ENCODE measurements at regions not wholly inside any gene's neighbourhood (a gene's known extent, or its start where the extent isn't known, plus 50 kb on each side); places are given as distances from the start of the nearest gene placed in this dataset.

DNA sequence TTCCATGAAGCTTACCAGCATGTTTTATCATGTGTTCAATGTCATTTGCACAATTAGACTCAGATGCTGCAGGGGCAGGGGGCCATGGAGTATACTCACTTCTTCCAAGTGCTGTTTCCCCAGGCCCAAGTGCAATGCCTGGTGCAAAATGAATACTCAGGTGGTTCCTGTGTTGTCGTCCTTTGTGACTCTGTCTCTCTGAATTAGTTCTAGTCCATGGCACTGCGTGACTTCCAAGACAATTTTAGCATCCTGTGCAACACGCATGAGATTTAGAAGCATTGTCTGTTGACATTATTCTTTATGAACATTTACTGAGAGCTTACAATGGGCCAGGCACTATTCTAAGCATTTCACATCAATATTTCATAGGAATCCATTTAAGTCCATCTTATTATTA, 769.7 kb upstream of the RBFOX1 start:
- TF ChIP-seq POLR2AphosphoS5 (IDR thresholded peaks at IDR 0.05) = no peak
- TF ChIP-seq, protein P1, sequence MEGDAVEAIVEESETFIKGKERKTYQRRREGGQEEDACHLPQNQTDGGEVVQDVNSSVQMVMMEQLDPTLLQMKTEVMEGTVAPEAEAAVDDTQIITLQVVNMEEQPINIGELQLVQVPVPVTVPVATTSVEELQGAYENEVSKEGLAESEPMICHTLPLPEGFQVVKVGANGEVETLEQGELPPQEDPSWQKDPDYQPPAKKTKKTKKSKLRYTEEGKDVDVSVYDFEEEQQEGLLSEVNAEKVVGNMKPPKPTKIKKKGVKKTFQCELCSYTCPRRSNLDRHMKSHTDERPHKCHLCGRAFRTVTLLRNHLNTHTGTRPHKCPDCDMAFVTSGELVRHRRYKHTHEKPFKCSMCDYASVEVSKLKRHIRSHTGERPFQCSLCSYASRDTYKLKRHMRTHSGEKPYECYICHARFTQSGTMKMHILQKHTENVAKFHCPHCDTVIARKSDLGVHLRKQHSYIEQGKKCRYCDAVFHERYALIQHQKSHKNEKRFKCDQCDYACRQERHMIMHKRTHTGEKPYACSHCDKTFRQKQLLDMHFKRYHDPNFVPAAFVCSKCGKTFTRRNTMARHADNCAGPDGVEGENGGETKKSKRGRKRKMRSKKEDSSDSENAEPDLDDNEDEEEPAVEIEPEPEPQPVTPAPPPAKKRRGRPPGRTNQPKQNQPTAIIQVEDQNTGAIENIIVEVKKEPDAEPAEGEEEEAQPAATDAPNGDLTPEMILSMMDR (IDR thresholded peaks at IDR 0.05) = no peak

Data from transverse colon (tissue), 4 donors.